HCT116 (cell line): ENCODE measurements at regions not wholly inside any gene's neighbourhood (a gene's known extent, or its start where the extent isn't known, plus 50 kb on each side); places are given as distances from the start of the nearest gene placed in this dataset.

Source experiments
- ATAC-seq: fragments of 200-7000 bp; cut with Tn5 transposase; 2 replicates; pipeline ENCODE4 v1.9.1; 2020; ENCODE audit warnings: mild to moderate bottlenecking, moderate library complexity
- BruUV-seq: library from RNA; stranded (reverse); fragments of 400-500 nt; replicated peaks from 2 replicates; lab custom pipeline; 2021; lab: Mats Ljungman, UMichigan
- CTCF ChIA-PET: fragments of 300-600 bp; sonication (Branson Sonifier 250); formaldehyde crosslinking; loops from one replicate; lab custom pipeline; 2021; ENCODE audit warnings: antibody characterized with exemption; lab: Charles Lee
- POLR2A ChIA-PET: fragments of 300-600, 350-600 bp; sonication (Branson Sonifier 250); formaldehyde crosslinking; loops from one replicate; lab custom pipeline; 2021; ENCODE audit warnings: antibody characterized with exemption; lab: Charles Lee
- RAD21 ChIA-PET, 2 experiments: fragments of 300-600 bp; sonication (Branson Sonifier 250); formaldehyde crosslinking; loops; one replicate each; lab custom pipeline; 2023; ENCODE audit warnings: low total read pairs in 2 of 2; ENCODE audit not compliant: uncharacterized antibody in 2 of 2, unreplicated experiment in 2 of 2, low non-redundant PET in 1 of 2; lab: Charles Lee
- DNase-seq: peaks from one replicate; pipeline ENCODE4 v3.0.0-alpha.2; 2010; ENCODE audit warnings: low read depth, low spot score
- H2AFZ ChIP-seq: fragments of 200-600 bp; shearing (Covaris generic), sonication (generic); 2 replicates; pipeline ENCODE4 v1.6.1; 2017; ENCODE audit warnings: low read depth, mixed run types, mixed read lengths, antibody characterized with exemption, low read length; ENCODE audit not compliant: poor library complexity, severe bottlenecking
- H3K27ac ChIP-seq: 2 replicates; pipeline ENCODE4 v1.5.1; 2012; ENCODE audit warnings: low read depth, low read length
- H3K27me3 ChIP-seq: fragments of 200-600 bp; sonication (generic); 2 replicates; pipeline ENCODE4 v1.6.1; 2016; ENCODE audit warnings: mixed run types, low read length, mixed read lengths; ENCODE audit not compliant: insufficient read depth
- H3K36me3 ChIP-seq, 2 experiments: fragments of 200-500 bp in 1 of 2; fragments of 200-600 bp in 1 of 2; sonication (Bioruptor generic) in 1 of 2; sonication (generic) in 1 of 2; 2 replicates each; pipeline versions ENCODE4 v1.5.1 to v1.6.1; 2014 to 2016; ENCODE audit warnings: low read length in 2 of 2, inconsistent platforms in 1 of 2, mixed read lengths in 1 of 2, mixed run types in 1 of 2; ENCODE audit not compliant: insufficient read depth in 2 of 2, control insufficient read depth in 1 of 2
- H3K4me1 ChIP-seq, 2 experiments: fragments of 200-600 bp in 1 of 2; sonication (generic) in 1 of 2; 2 replicates each; pipeline versions ENCODE4 v1.5.1 to v1.6.1; 2012 to 2017; ENCODE audit warnings: low read length in 2 of 2, inconsistent platforms in 1 of 2, mild to moderate bottlenecking in 1 of 2, mixed read lengths in 1 of 2, mixed run types in 1 of 2, moderate library complexity in 1 of 2; ENCODE audit not compliant: insufficient read depth in 2 of 2, control insufficient read depth in 1 of 2
- H3K4me2 ChIP-seq: fragments of 200-600 bp; sonication (generic); 2 replicates; pipeline ENCODE4 v1.6.1; 2017; ENCODE audit warnings: mixed run types, low read length, mixed read lengths
- H3K4me3 ChIP-seq, 2 experiments: fragments of 200-600 bp in 1 of 2; sonication (generic) in 1 of 2; replicated peaks in 1 of 2; 2 replicates each; pipeline ENCODE4 v1.5.1; 2011 to 2016; ENCODE audit warnings: low read length in 2 of 2, control low read depth in 1 of 2, low read depth in 1 of 2, mild to moderate bottlenecking in 1 of 2, mixed read lengths in 1 of 2, mixed run types in 1 of 2
- H3K79me2 ChIP-seq: fragments of 200-600 bp; sonication (generic); 2 replicates; pipeline ENCODE4 v1.6.1; 2017; ENCODE audit warnings: mild to moderate bottlenecking, mixed run types, low read length, moderate library complexity, mixed read lengths; ENCODE audit not compliant: insufficient read depth
- H3K9ac ChIP-seq: fragments of 200-600 bp; sonication (generic); 2 replicates; pipeline ENCODE4 v1.6.1; 2016; ENCODE audit warnings: low read length, mixed read lengths
- H3K9me2 ChIP-seq: fragments of 200-600 bp; sonication (generic), shearing (Covaris generic); 2 replicates; pipeline ENCODE4 v1.6.1; 2017; ENCODE audit warnings: mixed run types, mild to moderate bottlenecking, moderate library complexity; ENCODE audit not compliant: insufficient read depth
- H3K9me3 ChIP-seq, 2 experiments: fragments of 200-500 bp in 1 of 2; fragments of 200-600 bp in 1 of 2; sonication (Bioruptor generic) in 1 of 2; sonication (generic) in 1 of 2; 2 replicates each; pipeline ENCODE4 v1.6.1; 2014 to 2017; ENCODE audit warnings: low read length in 2 of 2, mixed read lengths in 2 of 2, inconsistent platforms in 1 of 2, low read depth in 1 of 2, mild to moderate bottlenecking in 1 of 2, mixed run types in 1 of 2, moderate library complexity in 1 of 2; ENCODE audit not compliant: control insufficient read depth in 1 of 2, insufficient read depth in 1 of 2
- H4K20me1 ChIP-seq: fragments of 200-600 bp; sonication (generic), shearing (Covaris generic); 2 replicates; pipeline ENCODE4 v1.6.1; 2017; ENCODE audit warnings: mixed run types, mild to moderate bottlenecking, moderate library complexity; ENCODE audit not compliant: insufficient read depth
- CEBPB ChIP-seq: IDR thresholded peaks from 2 replicates; pipeline ENCODE4 v1.6.1; 2012; ENCODE audit warnings: low read depth
- EGR1 ChIP-seq: IDR thresholded peaks from 2 replicates; pipeline ENCODE4 v1.6.1; 2012; ENCODE audit warnings: low read depth
- ELF1 ChIP-seq: IDR thresholded peaks from 2 replicates; pipeline ENCODE4 v1.6.1; 2012; ENCODE audit warnings: low read depth, borderline replicate concordance
- EZH2phosphoT487 ChIP-seq: fragments of 200-600 bp; IDR thresholded peaks from 2 replicates; pipeline ENCODE4 v1.6.1; 2018; ENCODE audit warnings: antibody characterized with exemption, borderline replicate concordance
- FOSL1 ChIP-seq: IDR thresholded peaks from 2 replicates; pipeline ENCODE4 v1.6.1; 2012; ENCODE audit warnings: low read depth
- POLR2A ChIP-seq: IDR thresholded peaks from 2 replicates; pipeline ENCODE4 v1.7.0; 2011; ENCODE audit warnings: borderline replicate concordance; ENCODE audit not compliant: insufficient read depth, insufficient read length; ENCODE audit errors: extremely low read depth
- POLR2AphosphoS5 ChIP-seq: IDR thresholded peaks from 2 replicates; pipeline ENCODE4 v1.6.1; 2011; ENCODE audit warnings: mild to moderate bottlenecking, low read depth, low read length, moderate library complexity
- RAD21 ChIP-seq: IDR thresholded peaks from 2 replicates; pipeline ENCODE4 v1.6.1; 2012; ENCODE audit warnings: low read depth, mild to moderate bottlenecking
- SIN3A ChIP-seq: IDR thresholded peaks from 2 replicates; pipeline ENCODE4 v1.6.1; 2012; ENCODE audit warnings: low read depth
- SP1 ChIP-seq: IDR thresholded peaks from 2 replicates; pipeline ENCODE4 v1.6.1; 2012; ENCODE audit warnings: low read depth
- SRF ChIP-seq: IDR thresholded peaks from 2 replicates; pipeline ENCODE4 v1.6.1; 2012; ENCODE audit warnings: low read depth
- TCF7L2 ChIP-seq: IDR thresholded peaks from 2 replicates; pipeline ENCODE4 v1.7.0; 2011; ENCODE audit warnings: borderline replicate concordance, inconsistent platforms; ENCODE audit not compliant: insufficient read depth, insufficient read length; ENCODE audit errors: extremely low read depth
- YY1 ChIP-seq: IDR thresholded peaks from 2 replicates; pipeline ENCODE4 v1.6.1; 2011; ENCODE audit warnings: low read length, low read depth, moderate library complexity, mild to moderate bottlenecking; ENCODE audit not compliant: insufficient replicate concordance; ENCODE audit errors: extremely low read depth
- ZFX ChIP-seq: fragments of 450-650 bp; IDR thresholded peaks from 2 replicates; pipeline ENCODE4 v1.6.1; 2017
- ZNF274 ChIP-seq: fragments of 200-500 bp; sonication (Bioruptor generic); IDR thresholded peaks from 2 replicates; pipeline ENCODE4 v1.6.1; 2014; ENCODE audit warnings: mild to moderate bottlenecking, low read depth, low read length, inconsistent platforms
- intact Hi-C: fragments of 100-400 bp; cut with micrococcal nuclease; formaldehyde crosslinking; loops from 2 replicates; pipeline ENCODE4 v1.10.0; 2022
- TF ChIP-seq, protein P1 (sequence below): IDR thresholded peaks from 2 replicates; pipeline ENCODE4 v1.6.1; 2011; ENCODE audit warnings: mild to moderate bottlenecking, low read length, moderate library complexity; ENCODE audit not compliant: insufficient replicate concordance; ENCODE audit errors: extremely low read depth
- TF ChIP-seq, protein P2 (sequence below): IDR thresholded peaks from 2 replicates; pipeline ENCODE4 v1.6.1; 2012
- TF ChIP-seq, protein P3 (sequence below), 3 experiments: fragments of 200-600 bp in 1 of 3; sonication (generic) in 1 of 3; IDR thresholded peaks in 2 of 3; conservative IDR thresholded peaks in 1 of 3; 2 replicates each; pipeline ENCODE4 v1.5.1; 2012 to 2017; ENCODE audit warnings: low read depth in 2 of 3, low read length in 2 of 3, antibody characterized with exemption in 1 of 3, borderline replicate concordance in 1 of 3, control low read depth in 1 of 3, mild to moderate bottlenecking in 1 of 3, mixed read lengths in 1 of 3, mixed run types in 1 of 3, moderate library complexity in 1 of 3; ENCODE audit not compliant: insufficient read depth in 1 of 3
- TF ChIP-seq, protein P4 (sequence below): IDR thresholded peaks from 2 replicates; pipeline ENCODE4 v1.6.1; 2012

DNA sequence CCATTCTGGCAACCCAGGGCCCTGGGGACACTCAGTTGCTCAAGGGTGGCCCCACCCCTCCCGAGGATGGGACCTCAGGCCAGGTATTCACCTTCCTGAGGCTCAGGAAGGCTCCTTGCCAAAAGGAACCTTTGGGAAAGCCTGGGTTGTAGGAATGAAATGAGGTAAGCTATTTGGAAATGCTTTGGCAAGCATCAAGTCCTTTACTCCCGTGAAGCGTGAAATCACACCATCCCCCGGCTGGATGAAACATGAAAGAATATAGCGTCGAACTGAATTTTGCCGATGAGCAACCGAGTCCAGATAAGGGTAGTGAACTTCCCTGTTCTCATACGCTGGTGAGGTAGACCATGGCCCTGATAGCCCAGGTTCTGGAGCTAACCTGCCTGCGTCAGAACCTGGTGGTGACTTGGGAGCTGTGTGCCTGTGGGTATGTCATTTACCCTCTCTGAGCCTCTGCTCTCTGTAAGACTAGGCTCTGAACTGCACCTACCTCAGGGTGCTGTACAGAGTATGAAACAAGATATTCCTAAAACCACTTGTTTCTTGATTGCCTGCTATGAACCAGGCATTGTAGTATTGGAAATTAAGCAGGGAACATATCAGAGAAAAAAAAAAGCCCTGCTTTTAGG is 105.3 kb upstream of the BOD1 start:
- H3K4me1 ChIP-seq, result no peaks in the 10 kb centered on the region
- no peak overlapping the region for H3K4me3 ChIP-seq
- H3K9ac ChIP-seq, result no peak overlapping the region
- no peaks in the 10 kb centered on the region for H3K36me3 ChIP-seq
- no peaks in the 10 kb centered on the region for H3K9me2 ChIP-seq
- no peaks in the 10 kb centered on the region for H3K27me3 ChIP-seq
- no peak overlapping the region for H3K27ac ChIP-seq
- ATAC-seq, result no peak
- H3K9me3 ChIP-seq, result no peaks in the 10 kb centered on the region
- CTCF ChIA-PET, result interaction anchor here (1.0 kb wide), 1 partner anchor 9 kb away, joined by 3 read pairs; no protein-coding TSS in a partner anchor
- TF ChIP-seq ZNF274, result no peak
- TF ChIP-seq, protein P1, sequence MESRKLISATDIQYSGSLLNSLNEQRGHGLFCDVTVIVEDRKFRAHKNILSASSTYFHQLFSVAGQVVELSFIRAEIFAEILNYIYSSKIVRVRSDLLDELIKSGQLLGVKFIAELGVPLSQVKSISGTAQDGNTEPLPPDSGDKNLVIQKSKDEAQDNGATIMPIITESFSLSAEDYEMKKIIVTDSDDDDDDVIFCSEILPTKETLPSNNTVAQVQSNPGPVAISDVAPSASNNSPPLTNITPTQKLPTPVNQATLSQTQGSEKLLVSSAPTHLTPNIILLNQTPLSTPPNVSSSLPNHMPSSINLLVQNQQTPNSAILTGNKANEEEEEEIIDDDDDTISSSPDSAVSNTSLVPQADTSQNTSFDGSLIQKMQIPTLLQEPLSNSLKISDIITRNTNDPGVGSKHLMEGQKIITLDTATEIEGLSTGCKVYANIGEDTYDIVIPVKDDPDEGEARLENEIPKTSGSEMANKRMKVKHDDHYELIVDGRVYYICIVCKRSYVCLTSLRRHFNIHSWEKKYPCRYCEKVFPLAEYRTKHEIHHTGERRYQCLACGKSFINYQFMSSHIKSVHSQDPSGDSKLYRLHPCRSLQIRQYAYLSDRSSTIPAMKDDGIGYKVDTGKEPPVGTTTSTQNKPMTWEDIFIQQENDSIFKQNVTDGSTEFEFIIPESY, result no peak
- TF ChIP-seq SP1, result no peak
- no peak for TF ChIP-seq EGR1
- TF ChIP-seq SRF, result no peak
- no peak for TF ChIP-seq TCF7L2
- TF ChIP-seq, protein P2, sequence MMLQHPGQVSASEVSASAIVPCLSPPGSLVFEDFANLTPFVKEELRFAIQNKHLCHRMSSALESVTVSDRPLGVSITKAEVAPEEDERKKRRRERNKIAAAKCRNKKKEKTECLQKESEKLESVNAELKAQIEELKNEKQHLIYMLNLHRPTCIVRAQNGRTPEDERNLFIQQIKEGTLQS, result no peak
- no peak for TF ChIP-seq POLR2AphosphoS5
- no peak for TF ChIP-seq FOSL1
- TF ChIP-seq EZH2phosphoT487, result no peak
- no peak for TF ChIP-seq RAD21
- TF ChIP-seq, protein P3, sequence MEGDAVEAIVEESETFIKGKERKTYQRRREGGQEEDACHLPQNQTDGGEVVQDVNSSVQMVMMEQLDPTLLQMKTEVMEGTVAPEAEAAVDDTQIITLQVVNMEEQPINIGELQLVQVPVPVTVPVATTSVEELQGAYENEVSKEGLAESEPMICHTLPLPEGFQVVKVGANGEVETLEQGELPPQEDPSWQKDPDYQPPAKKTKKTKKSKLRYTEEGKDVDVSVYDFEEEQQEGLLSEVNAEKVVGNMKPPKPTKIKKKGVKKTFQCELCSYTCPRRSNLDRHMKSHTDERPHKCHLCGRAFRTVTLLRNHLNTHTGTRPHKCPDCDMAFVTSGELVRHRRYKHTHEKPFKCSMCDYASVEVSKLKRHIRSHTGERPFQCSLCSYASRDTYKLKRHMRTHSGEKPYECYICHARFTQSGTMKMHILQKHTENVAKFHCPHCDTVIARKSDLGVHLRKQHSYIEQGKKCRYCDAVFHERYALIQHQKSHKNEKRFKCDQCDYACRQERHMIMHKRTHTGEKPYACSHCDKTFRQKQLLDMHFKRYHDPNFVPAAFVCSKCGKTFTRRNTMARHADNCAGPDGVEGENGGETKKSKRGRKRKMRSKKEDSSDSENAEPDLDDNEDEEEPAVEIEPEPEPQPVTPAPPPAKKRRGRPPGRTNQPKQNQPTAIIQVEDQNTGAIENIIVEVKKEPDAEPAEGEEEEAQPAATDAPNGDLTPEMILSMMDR (IDR thresholded peaks at IDR 0.05 in 2 of 3, conservative IDR thresholded peaks at IDR 0.05 in 1 of 3; ENCODE audit: borderline replicate concordance in 1 of 3, insufficient read depth in 1 of 3, low read depth in 2 of 3, low read length in 2 of 3), result no peak
- TF ChIP-seq, protein P4, sequence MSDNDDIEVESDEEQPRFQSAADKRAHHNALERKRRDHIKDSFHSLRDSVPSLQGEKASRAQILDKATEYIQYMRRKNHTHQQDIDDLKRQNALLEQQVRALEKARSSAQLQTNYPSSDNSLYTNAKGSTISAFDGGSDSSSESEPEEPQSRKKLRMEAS, result no peak
- TF ChIP-seq SIN3A, result no peak
- no peak for TF ChIP-seq ZFX
- TF ChIP-seq ELF1, result no peak
- TF ChIP-seq POLR2A, result no peak
- no peak for TF ChIP-seq YY1
- no peak for TF ChIP-seq CEBPB
- TF ChIP-seq, all 23 proteins: peak for 0
- POLR2A ChIA-PET, result no interaction called here
- H3K79me2 ChIP-seq, result no peaks in the 10 kb centered on the region
- no peak overlapping the region for H2AFZ ChIP-seq
- intact Hi-C loops, result no loop called here
- no peaks in the 10 kb centered on the region for H4K20me1 ChIP-seq
- DNase-seq, result no peak
- no peak overlapping the region for H3K4me2 ChIP-seq
- no TSS peak for BruUV-seq
- RAD21 ChIA-PET, result no interaction called here
